HCT116 (cell line): ENCODE measurements at regions not wholly inside any gene's neighbourhood (a gene's known extent, or its start where the extent isn't known, plus 50 kb on each side); places are given as distances from the start of the nearest gene placed in this dataset.

Experiments
- CTCF ChIP-seq, 3 experiments: fragments of 200-600 bp in 1 of 3; sonication (generic) in 1 of 3; IDR thresholded peaks in 2 of 3; conservative IDR thresholded peaks in 1 of 3; 2 replicates each; pipeline ENCODE4 v1.5.1; 2012 to 2017; ENCODE audit warnings: low read depth in 2 of 3, low read length in 2 of 3, antibody characterized with exemption in 1 of 3, borderline replicate concordance in 1 of 3, control low read depth in 1 of 3, mild to moderate bottlenecking in 1 of 3, mixed read lengths in 1 of 3, mixed run types in 1 of 3, moderate library complexity in 1 of 3; ENCODE audit not compliant: insufficient read depth in 1 of 3
- EZH2 ChIP-seq: fragments of 200-600 bp; sonication (generic); IDR thresholded peaks from 2 replicates; pipeline ENCODE4 v1.6.1; 2017; ENCODE audit warnings: antibody characterized with exemption, mixed run types
- EZH2phosphoT487 ChIP-seq: fragments of 200-600 bp; IDR thresholded peaks from 2 replicates; pipeline ENCODE4 v1.6.1; 2018; ENCODE audit warnings: antibody characterized with exemption, borderline replicate concordance
- JUND ChIP-seq: IDR thresholded peaks from 2 replicates; pipeline ENCODE4 v1.6.1; 2012
- POLR2A ChIP-seq: IDR thresholded peaks from 2 replicates; pipeline ENCODE4 v1.7.0; 2011; ENCODE audit warnings: borderline replicate concordance; ENCODE audit not compliant: insufficient read depth, insufficient read length; ENCODE audit errors: extremely low read depth
- POLR2AphosphoS5 ChIP-seq: IDR thresholded peaks from 2 replicates; pipeline ENCODE4 v1.6.1; 2011; ENCODE audit warnings: mild to moderate bottlenecking, low read depth, low read length, moderate library complexity
- REST ChIP-seq: IDR thresholded peaks from 2 replicates; pipeline ENCODE4 v1.6.1; 2012; ENCODE audit warnings: low read depth
- YY1 ChIP-seq: IDR thresholded peaks from 2 replicates; pipeline ENCODE4 v1.6.1; 2011; ENCODE audit warnings: low read length, low read depth, moderate library complexity, mild to moderate bottlenecking; ENCODE audit not compliant: insufficient replicate concordance; ENCODE audit errors: extremely low read depth
- ZNF274 ChIP-seq: fragments of 200-500 bp; sonication (Bioruptor generic); IDR thresholded peaks from 2 replicates; pipeline ENCODE4 v1.6.1; 2014; ENCODE audit warnings: mild to moderate bottlenecking, low read depth, low read length, inconsistent platforms

GRCh38 chr5:101035425-101035824 is 132.3 kb upstream of the ST8SIA4 start:
- TF ChIP-seq CTCF (IDR thresholded peaks at IDR 0.05 in 2 of 3, conservative IDR thresholded peaks at IDR 0.05 in 1 of 3; ENCODE audit: borderline replicate concordance in 1 of 3, insufficient read depth in 1 of 3, low read depth in 2 of 3, low read length in 2 of 3) (no peak), REST (no peak), EZH2 (no peak), EZH2phosphoT487 (no peak), POLR2AphosphoS5 (no peak), JUND (no peak), ZNF274 (no peak), POLR2A (no peak), YY1 (no peak)
